NCI-H1105 treated with DMSO at 0.1 percent for 48 hours (cell line): ENCODE measurements at regions not wholly inside any gene's neighbourhood (a gene's known extent, or its start where the extent isn't known, plus 50 kb on each side); places are given as distances from the start of the nearest gene placed in this dataset.

ENCODE experiments used
- DNase-seq: peaks from one replicate; lab custom pipeline; 2025; lab: John Stamatoyannopoulos, UW

DNA sequence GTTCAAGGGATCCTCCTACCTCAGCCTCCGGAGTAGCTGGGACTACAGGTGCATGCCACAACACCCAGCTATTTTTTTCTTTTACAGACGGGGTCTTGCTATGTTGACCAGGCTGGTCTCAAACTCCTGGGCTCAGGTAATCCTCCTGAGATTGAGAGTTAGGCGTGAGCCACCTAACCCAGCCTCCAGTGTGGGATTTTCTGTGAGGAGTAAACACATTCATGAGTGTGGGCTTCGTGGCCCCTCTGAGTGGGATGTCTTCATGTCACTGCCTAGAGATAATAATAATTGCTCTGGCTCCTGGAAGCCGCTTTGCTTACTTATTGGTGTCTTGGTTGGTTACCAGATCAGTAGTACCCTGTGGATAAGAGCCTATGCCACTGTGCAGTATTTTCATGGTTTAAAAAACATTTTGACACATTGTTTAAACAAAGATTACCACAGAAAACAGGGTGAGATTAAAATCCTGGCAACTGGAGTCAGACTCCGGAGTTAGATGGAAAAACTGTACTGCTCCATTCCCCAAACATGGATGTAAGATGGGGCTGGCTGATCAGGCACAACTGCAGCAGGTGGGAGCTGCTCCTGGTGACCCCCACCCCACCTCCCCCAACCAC lies 159.1 kb upstream of the RAB4A start:
- no peak for DNase-seq

DNA sequence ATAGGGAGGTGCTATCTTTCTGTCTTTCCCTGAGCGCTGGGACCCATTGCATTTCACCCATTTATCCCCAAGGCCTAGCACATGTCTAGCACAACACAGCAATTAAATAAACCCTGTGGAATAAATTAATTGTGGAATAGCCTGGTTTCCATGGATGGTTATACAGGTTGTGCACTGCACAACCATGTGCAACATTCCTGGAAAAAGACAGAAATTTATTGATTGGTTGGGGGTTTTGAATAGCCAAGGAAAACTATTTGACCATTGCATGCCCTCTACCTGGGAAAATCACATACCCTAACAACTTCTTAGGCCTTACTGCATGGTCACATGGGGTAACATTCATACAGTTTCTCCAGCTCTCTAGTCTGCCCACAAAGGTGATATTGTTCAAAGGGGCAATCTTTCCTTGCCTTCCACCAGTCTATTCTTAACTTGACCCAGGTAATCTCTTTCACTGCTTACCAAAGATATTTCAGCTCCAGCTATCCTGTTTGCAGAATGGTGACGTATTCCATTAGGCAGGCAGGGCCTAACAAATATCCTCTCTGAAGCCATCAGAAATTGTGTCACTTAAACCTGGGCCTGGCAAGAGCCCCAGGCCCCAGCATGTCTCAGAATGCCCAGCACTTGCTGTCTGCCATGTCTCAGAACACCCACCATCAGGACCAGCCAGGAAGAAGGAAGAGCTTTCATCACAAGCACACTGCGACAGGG lies 157.9 kb upstream of the RAB4A start:
- DNase-seq = no peak

DNA sequence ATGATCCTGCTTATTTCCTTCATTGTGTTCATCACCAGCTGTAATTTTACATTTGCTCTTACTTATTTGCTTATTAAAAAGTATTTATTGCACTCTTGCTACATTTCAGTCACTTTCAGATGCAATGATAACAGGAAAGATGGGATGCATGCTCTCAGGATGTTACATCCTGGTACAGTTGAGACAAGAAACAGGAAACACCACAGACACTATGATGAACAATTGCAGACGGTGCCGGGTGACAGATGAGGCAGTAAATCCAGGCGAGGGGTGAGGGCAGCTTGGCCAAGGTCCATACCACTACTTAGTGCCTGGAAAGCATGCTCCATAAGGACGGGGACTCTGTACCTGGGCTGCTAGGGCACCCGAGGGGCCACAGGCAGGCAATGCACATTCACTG lies 156.6 kb upstream of the RAB4A start:
- no peak for DNase-seq

DNA sequence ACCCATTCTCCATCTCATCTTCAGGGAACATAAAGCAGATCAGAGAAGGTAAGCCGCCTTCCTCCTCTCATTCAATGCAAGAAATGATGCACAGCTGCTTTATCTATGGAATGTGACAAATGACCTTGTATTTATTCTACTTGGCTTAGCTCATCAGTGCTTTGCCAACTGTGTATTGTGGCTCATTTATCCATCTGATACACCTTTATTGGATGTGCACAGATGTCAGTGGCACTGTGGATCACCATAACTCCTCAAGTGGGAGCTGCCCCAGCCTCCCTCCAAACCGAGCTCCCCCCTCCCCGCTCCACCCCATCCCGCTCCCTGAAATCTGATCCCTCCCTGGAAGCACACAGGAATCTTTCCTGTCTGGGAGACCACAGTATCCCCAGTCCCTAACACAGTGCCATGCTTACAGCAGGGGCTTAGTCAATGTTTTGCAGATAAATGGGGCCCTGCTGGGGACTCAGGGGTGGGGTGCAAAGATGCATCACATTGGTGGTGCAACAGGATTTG lies 156.0 kb upstream of the RAB4A start:
- DNase-seq = no peak

DNA sequence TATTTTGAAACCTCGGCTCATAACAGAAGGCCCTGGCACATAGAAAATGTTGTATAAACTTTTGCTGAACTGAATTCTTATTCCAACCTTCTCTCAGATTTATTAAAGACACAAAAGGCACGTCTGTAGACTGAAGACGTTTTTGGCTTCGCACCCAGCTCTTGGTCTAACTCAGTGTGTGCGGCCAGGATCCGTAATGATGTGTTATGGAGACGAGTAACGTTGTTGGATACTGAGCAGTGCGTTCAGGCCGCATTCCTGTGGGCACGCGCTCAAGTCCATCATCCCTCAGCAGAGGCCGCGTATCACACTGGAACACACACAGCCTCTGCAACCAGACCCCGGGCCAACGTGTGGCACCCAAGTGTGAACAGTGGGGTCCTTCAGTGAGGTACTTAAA lies 154.8 kb upstream of the RAB4A start:
- DNase-seq = no peak

DNA sequence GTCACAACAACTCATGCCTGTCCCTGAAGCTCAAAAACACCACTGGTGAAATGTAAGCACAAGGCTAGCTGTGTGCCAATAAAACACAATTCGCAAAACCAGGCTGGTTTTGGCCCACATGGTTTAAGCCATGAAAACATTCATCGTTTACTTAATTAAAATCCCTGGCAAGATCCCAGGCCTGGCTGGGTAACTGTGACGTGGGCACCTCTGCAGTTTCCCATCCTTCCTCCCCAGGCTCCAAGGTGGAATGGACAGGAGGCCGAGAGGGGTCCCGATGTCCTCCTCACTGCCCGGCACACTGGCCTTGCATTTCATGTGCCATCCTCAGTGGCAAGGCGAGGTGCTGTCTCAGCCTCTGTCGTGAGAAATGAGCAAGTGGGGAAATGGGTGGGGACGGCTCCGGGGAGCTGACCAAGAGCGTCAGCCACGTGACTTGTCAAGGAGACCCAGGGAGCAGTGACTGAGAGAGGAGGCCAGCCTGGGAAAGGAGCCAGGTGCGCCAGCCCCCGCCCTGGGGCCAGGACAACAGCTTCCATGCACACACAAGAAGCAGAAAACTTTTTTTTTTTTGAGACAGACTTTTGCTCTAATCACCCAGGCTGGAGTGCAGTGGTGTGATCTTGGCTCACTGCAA lies 153.1 kb upstream of the RAB4A start:
- DNase-seq = peak; percentile 56

DNA sequence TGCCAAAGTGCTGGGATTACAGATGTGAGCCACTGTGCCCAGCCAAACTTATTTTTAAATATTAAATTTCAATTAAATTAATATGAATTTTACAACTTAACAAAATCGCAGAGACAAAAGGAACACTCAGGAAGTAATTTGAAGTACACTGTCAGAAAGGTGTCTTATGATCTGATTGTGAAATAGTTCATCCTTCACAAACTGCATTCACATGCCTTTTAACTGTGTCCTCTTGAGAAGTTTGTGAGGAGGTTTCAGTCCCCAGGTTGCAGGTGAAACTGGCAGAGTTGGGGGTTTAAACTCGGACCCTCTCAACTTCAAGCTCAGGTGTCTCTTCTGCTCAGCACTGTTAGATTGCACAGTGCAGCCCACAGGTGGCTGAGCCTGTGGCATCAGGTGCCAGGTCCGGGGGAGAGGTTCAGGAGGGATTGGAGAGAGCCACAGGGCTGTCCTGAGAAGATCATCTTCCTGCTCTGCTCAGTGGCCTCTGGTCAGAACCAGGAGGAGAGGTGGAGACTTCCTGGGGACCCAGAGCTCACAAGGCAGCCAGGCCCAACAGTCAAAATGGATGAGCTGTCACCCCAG lies 152.3 kb upstream of the RAB4A start:
- no peak for DNase-seq

DNA sequence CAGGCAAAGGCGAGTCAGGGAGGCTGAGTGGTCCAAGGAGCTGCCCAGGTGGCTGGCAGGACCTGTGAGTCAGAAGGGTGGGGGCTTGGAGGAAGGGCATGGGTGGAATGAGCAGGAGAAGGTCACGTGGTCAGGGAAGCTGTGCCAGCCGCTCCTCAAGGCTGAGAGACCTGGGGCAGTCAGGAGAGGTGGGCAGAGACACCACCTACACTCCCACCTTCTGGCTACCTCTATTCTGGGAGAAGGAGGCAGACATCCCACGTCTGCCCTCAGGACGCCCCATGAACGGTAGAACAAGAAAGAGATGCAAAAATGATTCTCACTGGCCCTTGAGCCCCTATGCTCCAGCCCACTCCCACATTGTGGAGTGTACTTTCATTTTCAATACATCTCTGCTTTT lies 151.8 kb upstream of the RAB4A start:
- DNase-seq = no peak

DNA sequence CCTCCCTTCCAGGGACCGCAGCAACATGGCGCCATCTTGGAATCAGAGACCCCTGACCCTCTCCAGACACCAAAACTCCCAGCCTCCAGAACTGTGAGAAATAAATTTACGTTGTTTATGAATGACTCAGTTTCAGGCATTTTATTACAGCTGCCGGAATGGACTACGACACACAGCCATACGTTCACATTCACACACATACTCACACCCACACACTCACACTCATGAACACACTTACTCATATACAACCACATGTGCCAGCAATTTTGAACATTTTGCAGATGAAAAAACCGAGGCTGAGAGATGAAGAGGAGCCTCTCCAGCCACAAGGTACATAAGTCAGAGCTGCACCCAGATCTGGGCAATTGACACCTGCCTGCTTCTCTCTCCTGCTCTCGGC lies 151.0 kb upstream of the RAB4A start:
- no peak for DNase-seq

DNA sequence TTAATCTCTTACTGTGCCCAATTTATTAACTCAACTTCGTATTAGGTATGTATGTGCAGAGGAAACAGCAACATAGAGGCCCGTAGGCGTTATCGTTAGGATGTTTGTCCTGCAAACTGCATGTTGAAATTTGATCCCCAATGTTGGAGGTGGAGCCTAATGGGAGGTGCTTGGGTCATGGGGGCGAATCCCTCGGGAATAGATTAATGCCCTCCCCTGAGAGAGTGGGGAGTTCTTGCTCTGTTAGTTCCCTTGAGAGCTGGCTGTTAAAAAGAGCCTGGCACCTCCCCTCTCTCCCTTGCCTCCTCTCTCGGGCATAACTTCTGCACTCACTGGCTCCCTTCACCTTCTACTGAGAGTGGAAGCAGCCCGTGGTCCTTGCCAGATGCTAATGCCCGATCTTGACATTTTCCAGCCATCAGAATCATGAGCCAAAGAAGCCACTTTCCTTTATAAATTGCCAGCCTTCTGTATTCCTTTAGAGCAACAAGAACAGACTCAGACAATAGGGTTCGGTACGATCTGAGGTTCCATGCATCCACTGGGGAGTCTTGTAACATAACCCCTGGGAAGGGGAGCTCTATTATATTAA lies 149.0 kb upstream of the RAB4A start:
- no peak for DNase-seq

DNA sequence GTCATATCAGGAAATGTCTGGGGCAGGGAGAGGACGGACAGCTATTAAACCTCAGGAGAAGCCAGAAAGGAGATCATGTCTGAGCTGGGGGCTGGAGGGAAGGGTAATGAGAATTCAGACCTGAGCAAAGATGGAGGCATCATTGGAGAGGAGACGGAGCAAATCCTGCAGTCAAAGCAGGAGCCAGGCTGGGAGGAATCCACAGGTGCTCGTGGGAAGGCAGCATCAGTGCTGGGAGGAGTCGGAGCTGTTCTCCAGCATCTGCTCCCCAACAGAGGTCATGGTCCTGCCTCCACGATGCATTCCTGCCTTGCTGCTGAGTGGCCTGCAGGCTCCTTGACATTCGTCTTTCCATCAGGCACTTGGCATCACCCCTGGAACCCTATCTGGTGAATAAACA lies 148.3 kb upstream of the RAB4A start:
- no peak for DNase-seq

DNA sequence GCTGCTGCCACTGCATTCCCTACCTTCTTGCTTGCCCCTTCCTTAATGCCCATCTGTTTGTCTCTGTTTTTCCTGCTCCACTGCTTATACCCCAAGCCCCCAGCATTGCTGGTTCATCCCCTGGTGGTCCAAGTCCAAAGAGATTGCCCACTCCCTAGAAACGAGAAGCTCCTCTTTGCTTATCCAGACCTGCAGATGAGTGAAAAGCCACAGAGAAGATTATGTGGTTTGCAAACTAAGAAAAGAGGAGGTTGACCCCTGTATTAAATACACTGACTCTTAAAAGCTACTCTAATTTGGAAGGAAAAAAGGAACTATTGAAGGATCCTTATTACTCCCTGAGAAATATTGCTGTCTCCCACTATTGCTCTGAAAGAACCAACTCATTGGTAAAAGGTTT lies 146.8 kb upstream of the RAB4A start:
- no peak for DNase-seq

DNA sequence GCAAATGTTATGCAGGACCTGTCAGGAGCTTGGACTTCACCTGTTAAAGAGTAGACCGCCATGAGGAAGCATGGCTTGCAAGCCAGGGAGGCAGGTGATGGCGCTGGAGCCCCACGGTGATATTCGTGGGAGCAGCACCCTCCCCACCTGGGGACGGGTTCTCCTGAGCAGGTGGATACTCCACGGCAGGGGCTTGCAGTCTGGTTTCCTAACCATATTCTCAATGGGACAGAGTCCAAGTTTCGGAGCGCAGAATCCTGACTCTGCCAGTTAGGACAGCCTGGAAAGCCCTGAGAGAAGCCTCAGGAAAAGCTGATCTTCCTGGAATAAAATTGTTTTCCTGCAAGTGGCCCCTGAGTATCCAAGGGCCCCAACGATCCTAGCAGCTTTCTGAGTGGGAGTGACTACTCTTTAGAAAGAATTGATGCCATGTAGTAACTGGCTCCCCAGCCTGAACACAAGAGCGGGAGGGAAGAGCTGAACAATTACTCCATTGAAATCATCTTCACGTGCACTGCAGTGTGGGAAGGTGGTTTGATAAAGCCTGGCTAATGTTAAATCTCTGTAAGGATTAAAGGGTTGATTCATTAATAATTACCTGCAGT lies 146.3 kb upstream of the RAB4A start:
- DNase-seq = no peak

DNA sequence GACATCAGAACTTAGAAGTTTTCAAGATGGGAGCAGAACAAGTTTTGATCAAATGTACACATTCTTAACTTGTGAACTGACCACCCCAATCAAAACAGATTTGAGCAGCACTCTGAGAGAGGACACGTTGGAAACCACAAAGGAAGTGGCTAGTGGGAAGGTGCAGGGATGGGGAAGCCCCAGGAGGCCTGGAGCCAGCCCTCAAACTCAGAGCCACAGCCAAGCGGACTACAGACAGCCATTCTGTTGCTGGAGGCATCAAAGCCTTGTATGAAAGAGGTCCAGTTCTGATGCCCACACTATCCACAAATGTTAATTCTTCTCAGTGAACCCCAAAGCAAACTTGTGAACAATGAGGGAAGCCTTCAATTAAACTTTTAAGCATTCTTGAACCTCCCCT lies 143.6 kb upstream of the RAB4A start:
- no peak for DNase-seq

DNA sequence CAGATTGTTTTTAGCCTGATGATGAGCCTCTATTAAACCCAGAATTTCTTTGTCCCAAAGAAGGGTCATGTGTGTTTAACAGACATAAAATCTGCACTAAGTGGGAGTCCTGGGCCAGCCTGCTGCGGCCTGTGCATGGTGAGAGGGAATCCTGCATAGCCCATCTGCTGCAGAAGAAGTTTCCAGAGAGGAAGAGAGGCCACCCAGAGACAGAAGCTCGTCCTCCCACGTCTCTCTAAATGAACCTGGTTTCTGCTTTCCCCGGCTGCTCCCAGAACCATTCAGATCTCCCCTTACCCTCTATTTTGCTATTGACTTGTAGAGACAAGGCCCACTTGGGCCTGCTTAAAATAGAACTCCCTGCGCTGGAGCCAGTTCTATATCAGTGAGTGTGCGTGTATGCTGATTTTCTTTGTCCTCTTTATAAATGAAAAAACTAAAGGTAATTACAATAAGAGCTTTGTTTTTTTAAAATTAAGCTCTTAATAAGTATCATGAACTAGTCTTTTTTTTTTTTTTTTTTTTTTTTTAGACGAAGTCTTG lies 142.8 kb upstream of the RAB4A start:
- DNase-seq = no peak

DNA sequence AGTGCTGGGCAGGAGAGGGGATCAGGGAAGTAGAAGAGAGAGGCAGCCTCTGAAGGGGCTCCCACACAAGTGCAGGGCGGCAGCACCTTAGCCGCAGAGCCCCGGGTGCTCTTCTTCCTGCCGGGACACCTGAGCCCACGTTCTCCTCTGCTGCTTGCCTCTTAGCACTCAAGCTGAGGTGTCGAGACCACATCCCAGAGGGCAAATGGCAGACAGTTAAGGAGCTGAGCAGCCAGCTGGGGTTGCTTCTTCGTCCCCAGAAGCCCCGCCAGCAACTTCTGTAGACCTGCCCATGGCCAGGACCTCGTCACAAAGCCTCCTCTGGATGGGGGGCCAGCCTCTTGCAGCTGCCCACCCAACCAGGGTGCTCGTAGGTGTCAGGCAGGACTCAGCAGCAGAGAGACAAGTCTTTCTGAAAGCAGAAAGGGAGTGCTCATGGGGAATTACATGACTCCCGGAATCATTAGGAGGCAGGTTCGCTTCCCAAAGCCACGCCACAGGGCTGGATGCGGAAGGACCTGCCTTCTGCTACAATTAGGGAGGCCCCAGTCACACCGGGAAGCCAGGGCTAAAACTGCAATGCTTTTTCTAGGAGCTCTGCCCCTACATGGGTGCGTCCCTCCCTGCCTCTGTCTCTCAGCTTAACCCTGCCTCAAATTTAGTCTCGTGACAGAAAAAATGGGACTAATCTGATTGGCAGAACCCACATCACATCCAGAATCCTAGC lies 141.4 kb upstream of the RAB4A start:
- no peak for DNase-seq

DNA sequence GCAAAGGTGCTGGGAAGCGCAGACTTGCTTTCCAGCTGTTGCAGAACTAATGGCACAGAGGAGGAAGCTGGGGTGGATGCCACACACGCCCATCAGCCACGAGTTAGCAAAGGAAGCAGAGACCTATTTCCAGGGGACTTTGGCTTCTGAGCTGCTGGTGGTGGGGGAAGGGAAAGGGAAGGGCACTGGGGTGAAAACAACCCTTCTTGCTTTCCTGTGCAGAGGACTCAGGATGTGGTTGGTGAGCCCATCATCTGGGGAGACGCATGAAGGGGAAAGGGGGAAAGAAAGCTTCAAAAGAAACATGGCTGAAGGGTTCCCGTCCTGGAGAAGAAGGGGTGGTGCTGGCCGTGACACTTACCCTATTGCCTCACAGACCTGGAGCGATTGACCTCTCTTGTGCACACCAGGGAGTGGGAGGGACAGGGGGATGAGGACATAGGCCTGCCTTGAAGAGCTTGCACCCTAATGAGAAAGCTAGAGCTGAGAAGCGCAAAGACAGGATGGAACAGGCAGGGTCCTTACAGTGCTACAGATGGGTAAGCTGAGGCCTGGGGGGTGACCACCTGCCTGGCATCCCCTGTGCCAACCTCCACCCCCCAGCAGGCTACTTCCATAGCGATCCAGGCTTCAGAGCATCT lies 140.8 kb upstream of the RAB4A start:
- DNase-seq = no peak

DNA sequence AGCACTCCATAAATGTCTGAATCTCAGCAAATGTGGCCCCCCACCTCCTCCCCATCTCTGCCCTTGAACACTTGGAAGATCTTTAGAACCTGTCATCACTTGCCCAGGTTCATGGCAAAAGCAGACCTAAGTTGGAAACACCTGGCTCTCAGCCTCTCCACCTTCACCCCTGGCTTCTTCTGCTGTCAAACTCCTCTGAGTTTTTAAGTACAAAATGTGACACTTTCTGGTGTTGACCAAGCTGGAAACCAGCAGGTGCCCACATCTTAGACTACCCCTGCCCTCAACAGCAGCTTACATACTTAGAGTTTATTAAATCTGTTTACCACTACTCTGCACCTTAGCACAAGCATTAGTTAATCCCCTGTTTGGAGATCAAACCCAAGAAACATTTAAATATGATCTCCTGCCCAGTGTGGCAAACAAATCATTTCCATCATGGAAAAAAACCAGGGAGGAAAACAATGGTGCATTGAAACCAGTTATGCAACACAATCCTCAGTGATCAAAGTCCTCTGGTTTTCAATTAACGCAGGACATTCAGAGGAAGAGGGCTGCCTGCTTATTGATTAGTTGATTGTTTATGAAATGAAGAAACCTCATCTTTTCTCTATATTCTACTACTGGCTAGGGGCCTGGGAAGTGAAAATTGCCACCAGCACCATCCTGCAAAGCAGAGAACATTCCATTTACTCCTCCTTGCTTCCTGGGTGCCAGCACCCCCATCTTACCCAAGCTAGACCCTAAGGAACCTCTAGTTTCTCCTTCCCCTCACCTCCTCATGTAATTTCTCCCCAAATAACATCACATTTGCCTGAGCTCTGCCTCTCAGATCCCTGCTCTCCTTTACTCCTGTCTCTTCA lies 139.4 kb upstream of the RAB4A start:
- no peak for DNase-seq

DNA sequence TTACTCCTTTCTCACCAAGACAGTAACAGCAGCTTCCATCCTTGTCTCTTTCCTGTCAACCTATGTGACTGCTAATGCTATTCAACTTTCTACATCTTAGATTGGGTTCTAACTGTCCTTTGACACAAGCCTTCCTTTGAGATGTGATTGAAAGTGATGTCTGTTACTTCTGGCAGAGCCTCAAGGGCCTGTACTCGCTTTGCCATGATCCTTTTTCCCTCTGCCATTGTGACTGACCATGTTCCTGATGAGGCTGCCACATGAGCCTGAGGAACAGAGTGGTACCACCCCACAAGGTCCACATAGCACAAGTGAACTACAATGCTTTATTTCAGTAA lies 138.8 kb upstream of the RAB4A start:
- DNase-seq = no peak

DNA sequence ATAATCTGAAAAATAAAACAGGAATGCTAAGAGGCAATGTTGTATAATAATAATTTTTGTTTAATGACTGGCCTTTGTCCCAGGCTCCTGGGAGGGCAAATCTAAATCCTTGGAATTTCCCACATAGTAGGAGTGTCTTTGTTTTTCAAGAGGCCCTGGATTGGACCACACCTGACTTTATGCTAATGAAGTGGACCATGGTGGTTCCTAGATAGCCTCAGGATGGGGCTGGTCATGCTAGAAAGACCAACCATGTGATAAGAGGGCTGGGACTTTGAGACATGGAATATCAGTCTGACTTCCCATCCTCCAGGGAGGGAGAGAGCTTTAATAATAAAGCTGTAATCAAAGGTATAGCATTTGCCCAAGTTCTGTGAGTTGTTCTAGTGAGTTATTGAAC lies 138.2 kb upstream of the RAB4A start:
- DNase-seq = no peak
